Neural crest cell (in vitro differentiated cells): ENCODE measurements at regions not wholly inside any gene's neighbourhood (a gene's known extent, or its start where the extent isn't known, plus 50 kb on each side); places are given as distances from the start of the nearest gene placed in this dataset.

Experiments used
- DNase-seq: peaks from one replicate; pipeline ENCODE4 v3.0.0; 2021; ENCODE audit warnings: low read depth, mixed read lengths, low spot score
- H3K27ac Mint-ChIP-seq: one replicate; pipeline ENCODE4 v1.8.0; 2021; ENCODE audit warnings: mild to moderate bottlenecking, mixed read lengths; ENCODE audit not compliant: unreplicated experiment
- H3K27me3 Mint-ChIP-seq: 2 replicates; pipeline ENCODE4 v1.8.0; 2021; ENCODE audit warnings: low read depth, mild to moderate bottlenecking, mixed read lengths
- H3K36me3 Mint-ChIP-seq: 2 replicates; pipeline ENCODE4 v1.8.0; 2021; ENCODE audit warnings: low read depth, mild to moderate bottlenecking, mixed read lengths
- H3K4me1 Mint-ChIP-seq: 2 replicates; pipeline ENCODE4 v1.8.0; 2021; ENCODE audit warnings: mixed read lengths
- H3K4me3 Mint-ChIP-seq: one replicate; pipeline ENCODE4 v1.8.0; 2021; ENCODE audit warnings: mild to moderate bottlenecking, mixed read lengths
- H3K9me3 Mint-ChIP-seq: 2 replicates; pipeline ENCODE4 v1.8.0; 2021; ENCODE audit warnings: mixed read lengths
- CTCF ChIP-seq: fragments of 200-600 bp; sonication (generic); conservative IDR thresholded peaks from 2 replicates; pipeline ENCODE4 v1.5.0; 2021; ENCODE audit warnings: antibody characterized with exemption, mild to moderate bottlenecking

GRCh38 chr10:65581426-65582026, 1344.3 kb upstream of the LRRTM3 start:
- Mint-ChIP-seq H3K9me3 (peaks cover 16% of the 10 kb centered on the region), H3K27me3 (no peaks in the 10 kb centered on the region), H3K4me1 (no peaks in the 10 kb centered on the region), H3K4me3 (no peak overlapping the region), H3K27ac (no peak overlapping the region), H3K36me3 (peaks cover 13% of the 10 kb centered on the region)
- TF ChIP-seq CTCF: no peak
- no peak for DNase-seq

GRCh38 chr10:65602182-65602865, 1323.5 kb upstream of the LRRTM3 start:
- TF ChIP-seq CTCF: no peak
- no peaks in the 10 kb centered on the region for H3K9me3 Mint-ChIP-seq
- no peaks in the 10 kb centered on the region for H3K27me3 Mint-ChIP-seq
- no peak overlapping the region for H3K4me3 Mint-ChIP-seq
- H3K36me3 Mint-ChIP-seq: no peaks in the 10 kb centered on the region
- H3K27ac Mint-ChIP-seq: no peak overlapping the region
- no peak for DNase-seq
- no peaks in the 10 kb centered on the region for H3K4me1 Mint-ChIP-seq

- no peak for DNase-seq
- H3K27me3 Mint-ChIP-seq: no peaks in the 10 kb centered on the region
- H3K36me3 Mint-ChIP-seq: peaks cover 7% of the 10 kb centered on the region
- H3K4me3 Mint-ChIP-seq: no peak overlapping the region
- no peak overlapping the region for H3K27ac Mint-ChIP-seq
- no peaks in the 10 kb centered on the region for H3K4me1 Mint-ChIP-seq
- no peak for TF ChIP-seq CTCF
- H3K9me3 Mint-ChIP-seq: peaks cover 7% of the 10 kb centered on the region
These were observed 1314.2 kb upstream of the LRRTM3 start for GRCh38 chr10:65611592-65611991.

GRCh38 chr10:65614956-65615565, 1310.8 kb upstream of the LRRTM3 start:
- H3K4me1 Mint-ChIP-seq: no peaks in the 10 kb centered on the region
- peaks cover 7% of the 10 kb centered on the region for H3K36me3 Mint-ChIP-seq
- TF ChIP-seq CTCF: no peak
- no peaks in the 10 kb centered on the region for H3K27me3 Mint-ChIP-seq
- H3K27ac Mint-ChIP-seq: no peak overlapping the region
- no peak for DNase-seq
- no peak overlapping the region for H3K4me3 Mint-ChIP-seq
- H3K9me3 Mint-ChIP-seq: peaks cover 7% of the 10 kb centered on the region

GRCh38 chr10:65618126-65618525, 1307.7 kb upstream of the LRRTM3 start:
- H3K27ac Mint-ChIP-seq: no peak overlapping the region
- no peak for TF ChIP-seq CTCF

More at GRCh38 chr10:65618126-65618525, 1307.7 kb upstream of the LRRTM3 start:
- H3K9me3 Mint-ChIP-seq: peaks cover 7% of the 10 kb centered on the region
- H3K36me3 Mint-ChIP-seq: peaks cover 7% of the 10 kb centered on the region
- DNase-seq: no peak
- no peak overlapping the region for H3K4me3 Mint-ChIP-seq
- H3K4me1 Mint-ChIP-seq: no peaks in the 10 kb centered on the region
- no peaks in the 10 kb centered on the region for H3K27me3 Mint-ChIP-seq
